ENCODE measurements at regions not wholly inside any gene's neighbourhood (a gene's known extent, or its start where the extent isn't known, plus 50 kb on each side); places are given as distances from the start of the nearest gene placed in this dataset.
A peak's percentile ranks its signal among the peaks of the same experiment; 100 is the strongest.

DNA sequence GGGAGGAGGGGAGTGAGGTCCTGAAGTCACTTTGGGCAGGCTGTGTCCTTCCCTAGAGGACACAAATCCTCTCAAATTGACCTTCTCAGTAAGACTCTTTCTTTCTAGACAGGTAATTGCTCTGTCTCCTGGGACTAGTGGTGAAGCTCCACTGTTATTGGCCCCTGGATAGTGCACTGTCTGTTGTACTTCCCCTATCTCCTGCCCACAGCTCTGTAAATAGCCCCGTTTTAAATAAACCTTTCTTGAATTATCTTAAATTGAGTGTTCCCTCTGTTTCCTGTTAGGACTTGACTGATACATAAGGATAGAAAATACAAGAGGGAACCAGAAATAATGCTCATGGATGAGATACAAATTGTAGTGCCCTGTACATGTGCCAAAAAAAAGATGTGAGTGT, 229.5 kb upstream of the USP24 start:
- Histone ChIP-seq H4K20me1 (ENCODE audit: insufficient read depth, low read length) (no peaks in the 10 kb centered on the region), H3K27ac (ENCODE audit: extremely low read length, insufficient read depth, low read length) (no peak overlapping the region), H3K9me3 (ENCODE audit: low read length) (no peaks in the 10 kb centered on the region), H3K36me3 (replicated peaks in 1 of 2; ENCODE audit: control insufficient read depth in 1 of 2, insufficient read depth in 2 of 2, low read length in 2 of 2) (no peaks in the 10 kb centered on the region), H3K4me3 (replicated peaks in 1 of 3; ENCODE audit: insufficient read depth in 1 of 3, low read depth in 2 of 3, low read length in 3 of 3) (no peak overlapping the region), H3K79me2 (ENCODE audit: insufficient read depth, low read length) (no peaks in the 10 kb centered on the region), H3K27me3 (ENCODE audit: control insufficient read depth in 1 of 2, insufficient read depth in 2 of 2, low read length in 2 of 2) (no peaks in the 10 kb centered on the region), H3K4me2 (ENCODE audit: low read depth, low read length) (no peak overlapping the region), H3K4me1 (ENCODE audit: insufficient read depth, low read length) (no peaks in the 10 kb centered on the region; the same call in 1 of the 2 replicates), H3K9ac (ENCODE audit: insufficient read depth, low read depth, low read length) (no peak overlapping the region), H2AFZ (ENCODE audit: low read length) (no peak overlapping the region)
- ATAC-seq (no peak), FAIRE-seq (no peak), DNase-seq (ENCODE audit: low spot score) (no peak)
- BruUV-seq (replicated peaks): no TSS peak
- intact Hi-C loops (cut with micrococcal nuclease; ENCODE audit: unreplicated experiment): no loop called here
- in situ Hi-C loops (cut with HindIII; ENCODE audit: extremely low pct_ligation_motif_present, low pct_unique_long_range_greater_than_20kb): no loop called here
- POLR2A ChIA-PET: no interaction called here
- CTCF ChIA-PET (ENCODE audit: low intra/inter-chr PET ratio, low total read pairs): no interaction called here
- WGBS (ENCODE audit: low lambda C conversion rate): 72% methylated on average over 1 of the region's 1 CpG
- TF ChIP-seq ZNF441 (CRISPR knock-in tag; IDR thresholded peaks at IDR 0.05; ENCODE audit: borderline replicate concordance) (no peak), ZNF547 (CRISPR knock-in tag; IDR thresholded peaks at IDR 0.05) (no peak), ZNF138 (CRISPR knock-in tag; IDR thresholded peaks at IDR 0.05; ENCODE audit: low read depth) (no peak), ZBTB21 (CRISPR knock-in tag; IDR thresholded peaks at IDR 0.05) (no peak), ADNP (CRISPR knock-in tag; IDR thresholded peaks at IDR 0.05) (no peak), KAT7 (CRISPR knock-in tag; IDR thresholded peaks at IDR 0.05; ENCODE audit: borderline replicate concordance) (no peak), ZNF772 (CRISPR knock-in tag; IDR thresholded peaks at IDR 0.05) (no peak), MXD4 (CRISPR knock-in tag; IDR thresholded peaks at IDR 0.05) (no peak), PRPF4 (IDR thresholded peaks at IDR 0.05; ENCODE audit: low read depth, low read length, poor library complexity, severe bottlenecking) (no peak), MTA1 (CRISPR knock-in tag; IDR thresholded peaks at IDR 0.05; ENCODE audit: borderline replicate concordance) (no peak)

DNA sequence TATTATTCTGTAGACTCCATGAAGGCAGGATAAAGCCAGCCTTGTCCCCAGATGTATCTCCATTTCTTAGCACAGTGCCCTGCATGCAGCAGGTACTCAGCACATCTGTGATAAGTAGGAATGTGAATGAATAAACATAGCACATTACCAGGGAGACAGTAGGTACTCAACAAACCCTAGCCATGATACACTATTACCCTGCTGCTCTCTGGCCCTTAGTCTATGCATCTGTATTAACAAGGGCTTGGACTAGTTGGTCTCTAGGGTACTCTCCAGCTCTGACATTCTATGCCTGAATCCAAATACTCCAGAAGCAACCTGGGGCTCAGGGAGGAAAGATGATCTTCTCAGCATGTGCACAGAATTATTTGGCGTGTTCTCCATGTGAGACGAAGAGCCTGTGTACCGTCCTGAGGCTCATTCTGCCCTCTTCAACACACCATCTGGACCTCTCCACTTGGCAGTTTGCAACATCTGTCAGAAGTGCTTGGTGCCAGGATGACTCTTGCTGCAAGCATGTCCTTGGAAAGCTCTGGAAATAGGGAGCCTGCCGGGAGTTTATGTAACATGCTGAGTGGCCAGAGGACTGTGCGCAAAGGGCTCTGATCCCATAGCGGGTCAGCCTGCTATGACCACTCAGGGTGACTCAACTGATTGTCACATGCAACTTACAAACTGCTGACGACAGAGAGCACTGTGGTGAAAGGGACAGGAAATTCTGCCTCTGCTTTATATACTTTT, 228.2 kb upstream of the USP24 start:
- ChIA-PET POLR2A (no interaction called here), CTCF (ENCODE audit: low intra/inter-chr PET ratio, low total read pairs) (no interaction called here)
- no peak overlapping the region for H3K9ac ChIP-seq (ENCODE audit: insufficient read depth, low read depth, low read length)
- intact Hi-C loops (cut with micrococcal nuclease; ENCODE audit: unreplicated experiment): no loop called here
- in situ Hi-C loops (cut with HindIII; ENCODE audit: extremely low pct_ligation_motif_present, low pct_unique_long_range_greater_than_20kb): no loop called here
- no TSS peak for BruUV-seq (replicated peaks)
- no peaks in the 10 kb centered on the region for H3K9me3 ChIP-seq (ENCODE audit: low read length)
- 62% methylated on average over 7 of the region's 7 CpGs for whole genome bisulfite sequencing (ENCODE audit: low lambda C conversion rate)
- H2AFZ ChIP-seq (ENCODE audit: low read length): no peak overlapping the region
- no peak for ATAC-seq
- H3K27me3 ChIP-seq (ENCODE audit: control insufficient read depth in 1 of 2, insufficient read depth in 2 of 2, low read length in 2 of 2): no peaks in the 10 kb centered on the region
- no peak overlapping the region for H3K4me3 ChIP-seq (replicated peaks in 1 of 3; ENCODE audit: insufficient read depth in 1 of 3, low read depth in 2 of 3, low read length in 3 of 3)
- no peak overlapping the region for H3K4me2 ChIP-seq (ENCODE audit: low read depth, low read length)
- no peak overlapping the region for H3K27ac ChIP-seq (ENCODE audit: extremely low read length, insufficient read depth, low read length)
- H3K4me1 ChIP-seq (ENCODE audit: insufficient read depth, low read length): peaks cover under 1% of the 10 kb centered on the region; the same call in 1 of the 2 replicates
- peak; percentile 50 for DNase-seq (ENCODE audit: low spot score)
- no peaks in the 10 kb centered on the region for H3K36me3 ChIP-seq (replicated peaks in 1 of 2; ENCODE audit: control insufficient read depth in 1 of 2, insufficient read depth in 2 of 2, low read length in 2 of 2)
- H4K20me1 ChIP-seq (ENCODE audit: insufficient read depth, low read length): no peaks in the 10 kb centered on the region
- H3K79me2 ChIP-seq (ENCODE audit: insufficient read depth, low read length): no peaks in the 10 kb centered on the region
- FAIRE-seq: no peak
- TF ChIP-seq CBX5 (CRISPR knock-in tag; IDR thresholded peaks at IDR 0.05; ENCODE audit: borderline replicate concordance): no peak; the same call in 1 of the 2 replicates
- no peak for TF ChIP-seq CBX1 (IDR thresholded peaks at IDR 0.05; ENCODE audit: low read depth)
- no peak for TF ChIP-seq ZNF253 (CRISPR knock-in tag; IDR thresholded peaks at IDR 0.05; ENCODE audit: borderline replicate concordance)
- TF ChIP-seq, protein P1, sequence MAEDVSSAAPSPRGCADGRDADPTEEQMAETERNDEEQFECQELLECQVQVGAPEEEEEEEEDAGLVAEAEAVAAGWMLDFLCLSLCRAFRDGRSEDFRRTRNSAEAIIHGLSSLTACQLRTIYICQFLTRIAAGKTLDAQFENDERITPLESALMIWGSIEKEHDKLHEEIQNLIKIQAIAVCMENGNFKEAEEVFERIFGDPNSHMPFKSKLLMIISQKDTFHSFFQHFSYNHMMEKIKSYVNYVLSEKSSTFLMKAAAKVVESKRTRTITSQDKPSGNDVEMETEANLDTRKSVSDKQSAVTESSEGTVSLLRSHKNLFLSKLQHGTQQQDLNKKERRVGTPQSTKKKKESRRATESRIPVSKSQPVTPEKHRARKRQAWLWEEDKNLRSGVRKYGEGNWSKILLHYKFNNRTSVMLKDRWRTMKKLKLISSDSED (CRISPR knock-in tag; IDR thresholded peaks at IDR 0.05): no peak
- 0 out of 2 replicates have a peak, but pooled peaks have one; percentile 17 for TF ChIP-seq ZNF644 (CRISPR knock-in tag; IDR thresholded peaks at IDR 0.05; ENCODE audit: low read depth)
- no peak for TF ChIP-seq ZNF569 (CRISPR knock-in tag; IDR thresholded peaks at IDR 0.05; ENCODE audit: borderline replicate concordance)
- TF ChIP-seq, protein P2, sequence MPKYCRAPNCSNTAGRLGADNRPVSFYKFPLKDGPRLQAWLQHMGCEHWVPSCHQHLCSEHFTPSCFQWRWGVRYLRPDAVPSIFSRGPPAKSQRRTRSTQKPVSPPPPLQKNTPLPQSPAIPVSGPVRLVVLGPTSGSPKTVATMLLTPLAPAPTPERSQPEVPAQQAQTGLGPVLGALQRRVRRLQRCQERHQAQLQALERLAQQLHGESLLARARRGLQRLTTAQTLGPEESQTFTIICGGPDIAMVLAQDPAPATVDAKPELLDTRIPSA (CRISPR knock-in tag; IDR thresholded peaks at IDR 0.05; ENCODE audit: borderline replicate concordance): no peak
